Naive thymus-derived CD4-positive, alpha-beta T cell (primary cell): ENCODE measurements at regions not wholly inside any gene's neighbourhood (a gene's known extent, or its start where the extent isn't known, plus 50 kb on each side); places are given as distances from the start of the nearest gene placed in this dataset.

Experiments
- ATAC-seq: fragments of 150-1000 bp; cut with Tn5 transposase; 2 replicates; pipeline ENCODE4 v1.10.0; 2021; ENCODE audit warnings: mild to moderate bottlenecking, moderate library complexity
- CTCF ChIA-PET: fragments of 350-600 bp; sonication (Branson Sonifier 250); formaldehyde crosslinking; loops from one replicate; lab custom pipeline; 2021; ENCODE audit warnings: antibody characterized with exemption; lab: Charles Lee
- POLR2A ChIA-PET: fragments of 350-600 bp; sonication (Branson Sonifier 250); formaldehyde crosslinking; loops from one replicate; lab custom pipeline; 2021; ENCODE audit warnings: antibody characterized with exemption, inconsistent platforms; lab: Charles Lee
- DNase-seq, 9 donors: peaks; one replicate each; pipeline versions ENCODE4 v3.0.0 to v3.0.0-alpha.2; 2020 to 2022; ENCODE audit warnings: mixed read lengths in 1 of 9
- H3K27ac ChIP-seq: one replicate; pipeline ENCODE4 v1.7.0; 2013; ENCODE audit warnings: mild to moderate bottlenecking, low read depth, low read length, moderate library complexity
- H3K27me3 ChIP-seq, 2 donors: one replicate each; pipeline ENCODE4 v1.7.0; 2013; ENCODE audit warnings: low read length in 2 of 2, mild to moderate bottlenecking in 2 of 2, moderate library complexity in 2 of 2; ENCODE audit not compliant: control insufficient read depth in 2 of 2, insufficient read depth in 2 of 2
- H3K36me3 ChIP-seq, 3 experiments: 1 replicate in 2 of 3; 2 replicates in 1 of 3; pipeline ENCODE4 v1.7.0; 2013; ENCODE audit warnings: low read length in 3 of 3, mild to moderate bottlenecking in 3 of 3, moderate library complexity in 1 of 3; ENCODE audit not compliant: insufficient read depth in 3 of 3, control insufficient read depth in 2 of 3
- H3K4me1 ChIP-seq, 2 donors: one replicate each; pipeline ENCODE4 v1.7.0; 2013; ENCODE audit warnings: low read length in 2 of 2, mild to moderate bottlenecking in 2 of 2, moderate library complexity in 1 of 2; ENCODE audit not compliant: control insufficient read depth in 2 of 2, insufficient read depth in 2 of 2
- H3K4me3 ChIP-seq: 2 replicates; pipeline ENCODE4 v1.7.0; 2013; ENCODE audit warnings: mild to moderate bottlenecking, low read length
- H3K9me3 ChIP-seq, 3 experiments: 1 replicate in 2 of 3; 2 replicates in 1 of 3; pipeline ENCODE4 v1.7.0; 2013; ENCODE audit warnings: low read length in 3 of 3; ENCODE audit not compliant: control insufficient read depth in 2 of 3
- H3K27ac Mint-ChIP-seq, 9 donors: one replicate each; pipeline ENCODE4 v1.8.0; 2020 to 2022; ENCODE audit warnings: mixed read lengths in 9 of 9, mild to moderate bottlenecking in 8 of 9, moderate library complexity in 5 of 9, inconsistent platforms in 2 of 9
- H3K27me3 Mint-ChIP-seq, 5 donors: one replicate each; pipeline ENCODE4 v1.8.0; 2021 to 2022; ENCODE audit warnings: mixed read lengths in 5 of 5, mild to moderate bottlenecking in 1 of 5
- H3K36me3 Mint-ChIP-seq, 5 donors: one replicate each; pipeline ENCODE4 v1.8.0; 2020 to 2022; ENCODE audit warnings: mixed read lengths in 5 of 5, mild to moderate bottlenecking in 3 of 5, inconsistent platforms in 1 of 5
- H3K4me1 Mint-ChIP-seq, 7 donors: one replicate each; pipeline ENCODE4 v1.8.0; 2020 to 2022; ENCODE audit warnings: mixed read lengths in 7 of 7, mild to moderate bottlenecking in 3 of 7, inconsistent platforms in 1 of 7
- H3K4me3 Mint-ChIP-seq, 10 donors: one replicate each; pipeline ENCODE4 v1.8.0; 2020 to 2022; ENCODE audit warnings: mild to moderate bottlenecking in 10 of 10, mixed read lengths in 10 of 10, moderate library complexity in 6 of 10, inconsistent platforms in 2 of 10
- H3K9me3 Mint-ChIP-seq, 11 donors: one replicate each; pipeline ENCODE4 v1.8.0; 2020 to 2022; ENCODE audit warnings: mixed read lengths in 11 of 11, mild to moderate bottlenecking in 4 of 11, inconsistent platforms in 1 of 11, moderate library complexity in 1 of 11
- intact Hi-C, 2 donors: fragments of 100-400 bp; cut with micrococcal nuclease; formaldehyde crosslinking; loops; one replicate each; pipeline ENCODE4 v1.15.1; 2023

DNA sequence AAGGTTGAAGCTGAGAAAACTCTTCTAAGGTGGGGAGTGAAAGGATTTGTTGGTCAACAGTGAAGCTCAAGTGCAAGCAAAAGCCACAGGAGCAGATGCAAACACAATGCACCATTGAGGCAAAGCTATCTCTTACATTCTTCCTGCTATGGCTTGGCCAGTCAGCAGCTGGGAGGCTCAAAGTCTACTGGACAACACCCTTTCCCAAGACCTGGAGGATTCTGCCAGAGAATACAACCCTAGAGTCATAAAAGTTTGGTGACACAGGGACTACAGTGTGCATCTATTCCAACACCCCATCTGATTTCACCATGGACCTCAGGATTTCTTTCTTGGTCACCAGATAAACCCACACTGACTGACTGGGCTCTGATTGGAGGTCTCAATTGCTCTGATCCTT, 342.0 kb downstream of the HRH4 start:
- Mint-ChIP-seq H3K27me3 (peaks cover 0 to 23% (median 9%) of the 10 kb centered on the region in 5 donors), H3K4me1 (no peaks in the 10 kb centered on the region), H3K36me3 (no peaks in the 10 kb centered on the region), H3K4me3 (no peak overlapping the region), H3K27ac (no peak overlapping the region), H3K9me3 (peaks cover 0 to 9% (median 2%) of the 10 kb centered on the region in 11 donors)
- POLR2A ChIA-PET = no interaction called here
- Histone ChIP-seq H3K27me3 (no peaks in the 10 kb centered on the region), H3K4me3 (no peak overlapping the region), H3K4me1 (no peaks in the 10 kb centered on the region), H3K36me3 (no peaks in the 10 kb centered on the region), H3K27ac (no peak overlapping the region), H3K9me3 (no peaks in the 10 kb centered on the region)
- DNase-seq = no peak
- CTCF ChIA-PET = no interaction called here
- no peak for ATAC-seq
- intact Hi-C loops = no loop called here

DNA sequence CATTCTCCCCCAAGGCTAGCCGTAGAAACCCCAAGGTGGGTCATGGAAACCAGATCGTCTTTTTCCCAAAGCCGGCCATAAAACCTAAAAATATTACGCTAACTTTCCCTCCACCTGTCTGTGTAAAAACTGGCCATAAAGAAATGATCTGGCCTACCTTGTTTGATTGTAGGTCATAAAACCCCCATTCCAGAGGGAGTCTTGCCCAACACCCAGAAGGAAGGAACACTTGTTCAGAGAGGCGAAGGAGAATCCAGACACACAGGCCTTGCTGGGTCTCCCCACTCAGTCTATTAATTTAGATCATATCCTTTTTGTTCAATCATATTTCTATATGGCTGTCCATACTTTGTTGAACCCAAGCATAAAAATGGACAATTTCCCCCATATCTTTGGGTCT, 344.7 kb downstream of the HRH4 start:
- ATAC-seq = no peak
- Mint-ChIP-seq H3K36me3 (no peaks in the 10 kb centered on the region), H3K4me1 (no peaks in the 10 kb centered on the region), H3K9me3 (peaks cover 0 to 17% (median 2%) of the 10 kb centered on the region in 11 donors), H3K27ac (no peak overlapping the region), H3K27me3 (peaks cover 0 to 12% (median 0%) of the 10 kb centered on the region in 5 donors), H3K4me3 (no peak overlapping the region)
- no peaks in the 10 kb centered on the region for H3K27me3 ChIP-seq
- no peak for DNase-seq
- H3K9me3 ChIP-seq = no peaks in the 10 kb centered on the region
- H3K36me3 ChIP-seq = no peaks in the 10 kb centered on the region
- ChIA-PET POLR2A (no interaction called here), CTCF (no interaction called here)
- H3K4me1 ChIP-seq = no peaks in the 10 kb centered on the region
- H3K27ac ChIP-seq = no peak overlapping the region
- intact Hi-C loops = no loop called here
- H3K4me3 ChIP-seq = no peak overlapping the region

DNA sequence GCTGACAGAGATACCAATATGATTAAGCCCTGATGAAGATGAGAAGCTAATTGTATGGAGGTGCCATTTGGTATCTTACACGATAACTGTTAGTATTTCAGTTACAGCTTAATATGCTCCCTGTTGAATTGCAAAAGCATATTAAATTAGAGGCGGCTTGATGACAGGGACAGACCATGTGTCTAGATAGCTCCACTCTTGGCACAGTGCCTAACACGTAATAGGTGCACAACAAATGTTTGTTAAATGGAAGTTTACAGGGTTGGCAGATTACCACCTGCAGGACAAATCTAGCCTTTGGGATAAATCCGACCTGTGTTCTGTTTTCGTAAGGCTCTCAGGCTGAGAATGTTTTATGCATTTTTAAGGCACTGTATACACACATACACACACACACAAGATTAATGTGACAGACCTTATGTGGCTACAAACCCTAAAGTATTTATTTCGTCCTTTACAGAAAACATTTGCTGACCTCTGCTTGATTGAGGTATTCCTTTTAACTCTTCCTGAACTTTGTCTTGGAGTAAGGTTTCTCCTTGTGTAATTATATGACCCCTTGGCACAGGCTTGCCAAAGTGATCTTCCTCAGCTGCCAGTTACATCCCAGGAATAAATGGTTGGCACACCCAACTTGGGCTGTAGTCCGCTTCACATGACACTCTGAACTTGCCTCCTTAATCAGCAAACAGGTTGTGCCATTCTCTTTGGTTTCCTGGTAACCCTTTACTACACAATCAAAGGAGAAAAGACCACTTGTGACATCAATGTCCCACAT, 348.9 kb downstream of the HRH4 start:
- Mint-ChIP-seq H3K4me1 (no peaks in the 10 kb centered on the region), H3K27ac (no peak overlapping the region), H3K9me3 (peaks cover 0 to 20% (median 3%) of the 10 kb centered on the region in 11 donors), H3K27me3 (peaks cover 0 to 10% (median 4%) of the 10 kb centered on the region in 5 donors), H3K36me3 (no peaks in the 10 kb centered on the region), H3K4me3 (no peak overlapping the region)
- DNase-seq (no peak), ATAC-seq (no peak)
- Histone ChIP-seq H3K27me3 (no peaks in the 10 kb centered on the region), H3K27ac (no peak overlapping the region), H3K36me3 (no peaks in the 10 kb centered on the region), H3K4me1 (no peaks in the 10 kb centered on the region), H3K9me3 (no peaks in the 10 kb centered on the region), H3K4me3 (no peak overlapping the region)
- ChIA-PET CTCF (no interaction called here), POLR2A (no interaction called here)
- intact Hi-C loops = no loop called here

DNA sequence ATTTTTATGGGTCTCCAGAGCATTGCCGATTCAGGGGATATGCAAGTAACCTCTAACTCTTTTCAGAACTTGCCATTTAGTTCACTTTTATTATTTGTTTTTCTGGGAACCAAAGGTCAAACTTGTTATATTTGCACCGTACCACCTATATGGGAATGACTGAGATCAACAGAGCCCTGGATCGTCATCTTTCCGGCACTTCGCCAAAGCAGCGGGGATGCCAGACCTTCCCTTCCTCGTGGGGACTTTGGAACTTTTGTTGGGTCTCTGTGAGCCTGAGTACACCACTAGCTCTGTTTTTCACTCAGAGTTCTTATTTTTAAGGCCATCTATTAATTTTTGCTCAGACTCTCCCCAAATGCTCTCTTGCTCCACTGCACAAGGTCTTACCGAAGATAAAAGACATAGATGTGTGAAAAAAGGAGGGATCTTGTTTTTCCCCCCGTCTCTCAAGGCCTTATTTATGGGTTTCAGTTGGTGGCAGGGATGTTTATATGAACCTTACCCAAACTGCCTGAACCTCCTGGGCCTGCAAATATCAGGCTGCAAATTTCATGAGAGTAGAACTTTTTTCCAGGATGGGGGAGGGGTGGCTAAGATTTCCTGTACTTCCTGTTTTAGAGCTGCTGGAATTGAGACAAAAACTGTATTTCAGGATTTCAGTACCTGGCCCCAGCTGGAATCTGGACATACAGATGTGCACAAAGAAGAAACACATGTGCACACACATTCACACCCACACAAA, 350.3 kb downstream of the HRH4 start:
- intact Hi-C loops = no loop called here
- no peak overlapping the region for H3K27ac ChIP-seq
- Mint-ChIP-seq H3K4me1 (no peaks in the 10 kb centered on the region), H3K4me3 (no peak overlapping the region), H3K27ac (no peak overlapping the region), H3K9me3 (peaks cover 0 to 21% (median 3%) of the 10 kb centered on the region in 11 donors), H3K36me3 (no peaks in the 10 kb centered on the region), H3K27me3 (peaks cover 0 to 10% (median 4%) of the 10 kb centered on the region in 5 donors)
- no peaks in the 10 kb centered on the region for H3K27me3 ChIP-seq
- ATAC-seq = no peak
- POLR2A ChIA-PET = no interaction called here
- H3K36me3 ChIP-seq = no peaks in the 10 kb centered on the region
- no peaks in the 10 kb centered on the region for H3K4me1 ChIP-seq
- no peak overlapping the region for H3K4me3 ChIP-seq
- no peaks in the 10 kb centered on the region for H3K9me3 ChIP-seq
- DNase-seq = no peak
- CTCF ChIA-PET = no interaction called here

DNA sequence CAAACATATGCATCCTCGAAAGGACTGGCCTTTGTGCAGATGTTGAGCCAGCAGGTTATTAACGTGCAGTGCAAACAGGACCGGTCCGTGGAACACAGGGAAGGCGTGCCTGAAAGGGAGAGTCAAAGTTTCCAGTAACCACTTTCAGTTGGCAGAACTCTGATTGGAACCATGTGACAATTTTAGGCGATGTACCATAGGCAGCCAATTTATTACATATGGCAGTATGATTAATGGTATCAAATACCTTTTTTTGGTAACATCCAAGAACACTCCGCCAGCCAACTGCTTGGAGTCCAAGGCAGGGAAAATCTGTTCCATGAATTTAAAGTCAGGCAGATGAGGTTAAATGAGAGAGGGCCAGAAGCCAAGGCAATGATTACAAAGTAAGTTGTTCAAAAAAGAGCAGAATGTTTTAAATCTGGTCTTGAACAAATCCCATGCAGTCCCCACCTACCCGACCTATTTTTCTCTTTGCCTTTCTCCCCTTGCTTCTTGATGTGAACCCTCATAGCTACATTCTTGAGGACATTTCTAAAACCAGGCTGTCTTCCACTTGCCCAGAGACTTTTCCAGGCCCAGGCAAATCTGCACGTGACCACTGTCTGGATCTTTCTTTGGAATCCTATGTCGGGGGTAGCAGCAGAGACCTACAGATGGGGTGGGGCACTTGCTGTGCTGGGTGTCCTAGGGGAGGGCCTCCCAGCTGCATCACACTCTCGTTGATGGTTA, 351.7 kb downstream of the HRH4 start:
- Mint-ChIP-seq H3K36me3 (no peaks in the 10 kb centered on the region), H3K27ac (no peak overlapping the region), H3K4me1 (no peaks in the 10 kb centered on the region), H3K4me3 (no peak overlapping the region), H3K27me3 (peaks cover 0 to 4% (median 0%) of the 10 kb centered on the region in 5 donors), H3K9me3 (peaks cover 0 to 18% (median 2%) of the 10 kb centered on the region in 11 donors)
- Histone ChIP-seq H3K4me1 (no peaks in the 10 kb centered on the region), H3K9me3 (no peaks in the 10 kb centered on the region), H3K4me3 (no peak overlapping the region), H3K36me3 (no peaks in the 10 kb centered on the region), H3K27ac (no peak overlapping the region), H3K27me3 (no peaks in the 10 kb centered on the region)
- intact Hi-C loops = no loop called here
- ATAC-seq = no peak
- DNase-seq = no peak
- POLR2A ChIA-PET = no interaction called here
- CTCF ChIA-PET = no interaction called here

DNA sequence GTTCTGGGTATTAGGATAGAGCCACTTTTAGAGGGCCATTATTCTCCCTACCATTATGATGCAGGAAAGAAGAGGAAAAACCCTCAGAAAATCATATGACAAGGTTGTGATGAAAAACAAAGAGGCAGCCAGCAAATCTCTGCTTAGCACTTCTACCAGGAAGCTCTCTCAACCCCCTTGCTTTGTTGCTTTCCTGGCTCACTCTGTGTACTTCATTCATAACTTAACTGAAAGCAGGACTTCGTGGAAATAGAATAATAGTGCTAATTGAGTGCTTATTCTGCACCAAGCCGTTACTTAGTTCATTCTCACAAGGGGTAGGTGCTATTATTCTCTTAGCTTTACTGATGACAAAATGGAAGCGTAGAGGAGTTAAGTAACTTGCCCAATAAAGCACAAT, 354.1 kb downstream of the HRH4 start:
- POLR2A ChIA-PET = no interaction called here
- peaks cover 0 to 6% (median 0%) of the 10 kb centered on the region in 11 donors for H3K9me3 Mint-ChIP-seq
- H3K4me1 ChIP-seq = no peaks in the 10 kb centered on the region
- intact Hi-C loops = no loop called here
- no peaks in the 10 kb centered on the region for H3K36me3 ChIP-seq
- no peaks in the 10 kb centered on the region for H3K9me3 ChIP-seq
- no peak overlapping the region for H3K27ac Mint-ChIP-seq
- peaks cover 0 to 4% (median 0%) of the 10 kb centered on the region in 5 donors for H3K27me3 Mint-ChIP-seq
- H3K4me3 Mint-ChIP-seq = no peak overlapping the region
- no peaks in the 10 kb centered on the region for H3K36me3 Mint-ChIP-seq
- ATAC-seq (no peak), DNase-seq (no peak)
- H3K27me3 ChIP-seq = no peaks in the 10 kb centered on the region
- no peak overlapping the region for H3K4me3 ChIP-seq
- CTCF ChIA-PET = no interaction called here
- H3K4me1 Mint-ChIP-seq = no peaks in the 10 kb centered on the region
- H3K27ac ChIP-seq = no peak overlapping the region
